ENCODE measurements at regions not wholly inside any gene's neighbourhood (a gene's known extent, or its start where the extent isn't known, plus 50 kb on each side); places are given as distances from the start of the nearest gene placed in this dataset.
"Not testable (repeated sequence)": the region's sequence is repeated elsewhere in the genome, so short reads cannot be mapped to it uniquely, and the experiment has no call there.

- in situ Hi-C loops (cut with HindIII; ENCODE audit: low pct_unique_long_range_greater_than_20kb, low sequenced_read_pairs): no loop called here
- no peak for DNase-seq (ENCODE audit: low read depth, low spot score)
Measured at GRCh38 chr13:44746690-44747089, 170.6 kb upstream of the TSC22D1 start.

GRCh38 chr13:44744880-44745633 is 168.9 kb upstream of the TSC22D1 start:
- no peak for DNase-seq (ENCODE audit: low read depth, low spot score)
- in situ Hi-C loops (cut with HindIII; ENCODE audit: low pct_unique_long_range_greater_than_20kb, low sequenced_read_pairs): no loop called here

- in situ Hi-C loops (cut with HindIII; ENCODE audit: low pct_unique_long_range_greater_than_20kb, low sequenced_read_pairs): no loop called here
- peak; percentile 58 for DNase-seq (ENCODE audit: low read depth, low spot score)
Measured at GRCh38 chr13:44739539-44739938, 163.4 kb upstream of the TSC22D1 start.

GRCh38 chr13:44739120-44739519 is 163.0 kb upstream of the TSC22D1 start:
- in situ Hi-C loops (cut with HindIII; ENCODE audit: low pct_unique_long_range_greater_than_20kb, low sequenced_read_pairs): no loop called here
- peak; percentile 38 for DNase-seq (ENCODE audit: low read depth, low spot score)

GRCh38 chr13:44738463-44738862 is 162.3 kb upstream of the TSC22D1 start:
- no peak for DNase-seq (ENCODE audit: low read depth, low spot score)
- in situ Hi-C loops (cut with HindIII; ENCODE audit: low pct_unique_long_range_greater_than_20kb, low sequenced_read_pairs): no loop called here

- DNase-seq (ENCODE audit: low read depth, low spot score): no peak
- in situ Hi-C loops (cut with HindIII; ENCODE audit: low pct_unique_long_range_greater_than_20kb, low sequenced_read_pairs): no loop called here
Measured at GRCh38 chr13:44735806-44736205, 159.7 kb upstream of the TSC22D1 start.

DNA sequence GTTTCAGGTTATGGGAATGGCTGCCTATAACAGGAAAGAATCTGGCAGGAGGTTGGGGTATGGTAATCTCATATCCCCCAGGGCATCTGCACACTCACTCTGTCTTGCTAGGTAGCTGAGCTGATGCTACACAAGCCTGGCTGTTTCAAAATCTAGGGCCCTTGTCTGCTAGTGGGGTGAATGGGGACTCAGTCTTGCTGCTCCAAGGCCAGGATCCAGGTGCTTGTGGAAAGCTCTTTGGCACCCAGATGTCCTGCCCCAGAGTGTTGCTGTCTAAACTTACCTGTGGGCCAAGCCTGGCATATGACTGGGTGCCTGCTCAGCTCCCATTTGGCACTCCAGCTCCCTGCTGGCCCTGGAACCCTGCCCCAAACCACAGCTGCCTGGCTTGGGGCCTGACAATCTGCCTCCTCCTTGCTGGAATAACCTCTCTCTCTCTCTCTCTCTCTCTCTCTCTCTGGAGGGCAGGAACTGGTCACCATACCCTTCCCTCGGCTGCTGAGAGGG is 158.1 kb upstream of the TSC22D1 start:
- in situ Hi-C loops (cut with HindIII; ENCODE audit: low pct_unique_long_range_greater_than_20kb, low sequenced_read_pairs): no loop called here
- no peak for DNase-seq (ENCODE audit: low read depth, low spot score)

GRCh38 chr13:44732503-44733098 is 156.5 kb upstream of the TSC22D1 start:
- in situ Hi-C loops (cut with HindIII; ENCODE audit: low pct_unique_long_range_greater_than_20kb, low sequenced_read_pairs): no loop called here
- no peak for DNase-seq (ENCODE audit: low read depth, low spot score)

- in situ Hi-C loops (cut with HindIII; ENCODE audit: low pct_unique_long_range_greater_than_20kb, low sequenced_read_pairs): no loop called here
- DNase-seq (ENCODE audit: low read depth, low spot score): no peak
Measured at GRCh38 chr13:44730851-44731250, 154.7 kb upstream of the TSC22D1 start.

- no peak for DNase-seq (ENCODE audit: low read depth, low spot score)
Measured at GRCh38 chr13:44730099-44730498, 154.0 kb upstream of the TSC22D1 start.

GRCh38 chr13:44727591-44727990 is 151.5 kb upstream of the TSC22D1 start:
- in situ Hi-C loops (cut with HindIII; ENCODE audit: low pct_unique_long_range_greater_than_20kb, low sequenced_read_pairs): not testable (repeated sequence)

More at GRCh38 chr13:44730099-44730498, 154.0 kb upstream of the TSC22D1 start:
- in situ Hi-C loops (cut with HindIII; ENCODE audit: low pct_unique_long_range_greater_than_20kb, low sequenced_read_pairs): no loop called here

GRCh38 chr13:44726778-44727177 is 150.6 kb upstream of the TSC22D1 start:
- DNase-seq (ENCODE audit: low read depth, low spot score): no peak
- in situ Hi-C loops (cut with HindIII; ENCODE audit: low pct_unique_long_range_greater_than_20kb, low sequenced_read_pairs): no loop called here

More at GRCh38 chr13:44727591-44727990, 151.5 kb upstream of the TSC22D1 start:
- not testable (repeated sequence) for DNase-seq (ENCODE audit: low read depth, low spot score)

GRCh38 chr13:44726214-44726613 is 150.1 kb upstream of the TSC22D1 start:
- in situ Hi-C loops (cut with HindIII; ENCODE audit: low pct_unique_long_range_greater_than_20kb, low sequenced_read_pairs): no loop called here
- DNase-seq (ENCODE audit: low read depth, low spot score): no peak

DNA sequence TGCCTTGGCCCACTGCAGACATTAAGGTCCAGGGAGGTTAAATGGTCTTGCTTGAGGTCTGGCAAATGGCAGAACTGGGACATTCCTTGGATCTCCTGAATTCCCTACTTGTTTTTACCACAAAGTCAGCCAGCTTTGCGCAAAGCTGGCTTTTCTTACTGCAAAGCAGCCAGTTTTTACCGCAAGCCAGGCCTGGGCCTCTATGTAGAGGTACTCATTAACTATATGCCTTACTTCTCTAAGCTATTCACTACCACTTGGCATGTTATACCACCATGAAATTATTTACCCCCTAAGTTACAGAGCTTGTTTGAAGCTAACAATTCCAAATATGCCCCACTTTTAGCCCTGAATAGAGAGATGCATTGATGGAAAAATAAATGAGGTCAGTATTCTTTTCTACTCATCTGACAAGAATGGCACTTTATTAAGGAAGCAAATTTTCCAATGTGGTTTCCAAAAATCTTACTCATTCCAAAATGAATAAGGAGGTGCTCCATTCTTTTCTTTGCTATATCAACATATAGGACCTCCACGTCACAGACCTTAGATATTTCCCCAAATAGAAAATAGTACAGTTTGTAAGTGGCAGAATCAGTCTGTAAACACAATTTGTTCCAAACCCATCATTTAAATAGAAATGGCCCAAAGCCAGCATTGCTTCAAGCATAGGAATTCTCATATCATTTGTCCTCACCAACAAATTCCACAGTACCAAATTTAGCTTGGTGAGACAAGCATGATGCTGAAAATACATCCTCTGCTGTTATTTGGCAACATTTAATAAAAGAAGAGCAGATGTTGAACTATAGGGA is 143.9 kb upstream of the TSC22D1 start:
- peak; percentile 68 for DNase-seq (ENCODE audit: low read depth, low spot score)
- in situ Hi-C loops (cut with HindIII; ENCODE audit: low pct_unique_long_range_greater_than_20kb, low sequenced_read_pairs): no loop called here

DNA sequence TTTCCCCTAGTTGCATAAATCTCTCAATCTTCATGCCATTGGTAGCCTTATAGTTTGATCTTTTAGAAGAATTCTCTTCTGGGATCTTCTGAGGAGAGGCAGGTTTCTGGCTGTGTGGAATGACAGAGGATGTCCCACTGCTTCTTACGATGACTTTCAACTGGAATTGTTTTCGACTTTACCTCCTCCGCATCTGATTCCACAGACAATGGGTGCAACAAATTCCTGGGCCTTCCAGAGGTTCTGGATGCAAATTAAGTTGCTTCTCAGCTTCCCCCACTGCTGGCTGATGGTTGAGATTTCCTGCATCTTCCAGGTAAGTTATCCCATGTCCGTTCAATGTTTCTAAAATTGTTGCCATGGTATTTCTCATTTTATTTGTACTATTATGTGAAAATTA is 142.3 kb upstream of the TSC22D1 start:
- in situ Hi-C loops (cut with HindIII; ENCODE audit: low pct_unique_long_range_greater_than_20kb, low sequenced_read_pairs): no loop called here
- no peak for DNase-seq (ENCODE audit: low read depth, low spot score)

DNA sequence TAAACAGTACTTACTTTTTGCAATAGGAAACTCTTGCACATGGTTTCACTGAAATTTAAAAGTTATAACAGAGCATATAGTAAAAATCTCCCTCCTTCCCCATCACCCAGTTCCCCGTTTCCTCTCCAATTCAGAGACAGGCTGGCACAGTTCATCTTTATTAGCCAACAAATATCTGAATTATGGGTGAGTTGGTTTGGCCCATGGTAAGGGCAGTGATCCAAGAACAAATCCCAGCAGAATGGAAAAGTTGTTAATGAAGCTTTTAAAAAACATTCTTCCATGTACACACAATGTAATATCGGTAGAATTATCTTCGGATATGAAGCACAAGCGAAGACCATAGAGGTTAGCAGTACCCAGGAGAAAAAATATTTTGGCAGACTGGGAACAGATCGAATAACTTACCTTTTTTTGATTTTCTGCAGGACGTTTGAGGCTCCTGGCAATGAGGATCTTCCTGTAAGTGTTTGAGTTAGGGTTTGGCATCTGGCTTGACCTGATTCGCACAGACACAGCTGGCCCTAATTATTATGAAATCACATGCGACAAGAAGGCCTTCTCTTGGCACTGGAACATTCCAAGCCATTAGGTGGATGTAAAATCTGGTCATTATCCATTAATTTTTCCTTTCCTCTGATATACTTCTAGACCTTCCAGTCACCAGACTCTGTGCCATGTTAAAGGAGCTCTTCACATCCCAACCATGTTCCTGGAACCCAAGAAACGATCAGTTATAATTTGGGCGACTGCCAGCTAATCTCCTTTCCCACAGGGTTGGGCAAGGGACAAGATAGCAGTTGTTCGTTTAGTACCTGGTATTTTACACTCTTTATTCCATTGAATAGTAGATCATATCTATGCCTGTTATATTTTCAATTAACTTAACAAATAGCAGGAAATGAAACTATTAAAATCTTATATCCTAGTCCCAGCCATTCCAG is 139.4 kb upstream of the TSC22D1 start:
- in situ Hi-C loops (cut with HindIII; ENCODE audit: low pct_unique_long_range_greater_than_20kb, low sequenced_read_pairs): no loop called here
- DNase-seq (ENCODE audit: low read depth, low spot score): no peak

DNA sequence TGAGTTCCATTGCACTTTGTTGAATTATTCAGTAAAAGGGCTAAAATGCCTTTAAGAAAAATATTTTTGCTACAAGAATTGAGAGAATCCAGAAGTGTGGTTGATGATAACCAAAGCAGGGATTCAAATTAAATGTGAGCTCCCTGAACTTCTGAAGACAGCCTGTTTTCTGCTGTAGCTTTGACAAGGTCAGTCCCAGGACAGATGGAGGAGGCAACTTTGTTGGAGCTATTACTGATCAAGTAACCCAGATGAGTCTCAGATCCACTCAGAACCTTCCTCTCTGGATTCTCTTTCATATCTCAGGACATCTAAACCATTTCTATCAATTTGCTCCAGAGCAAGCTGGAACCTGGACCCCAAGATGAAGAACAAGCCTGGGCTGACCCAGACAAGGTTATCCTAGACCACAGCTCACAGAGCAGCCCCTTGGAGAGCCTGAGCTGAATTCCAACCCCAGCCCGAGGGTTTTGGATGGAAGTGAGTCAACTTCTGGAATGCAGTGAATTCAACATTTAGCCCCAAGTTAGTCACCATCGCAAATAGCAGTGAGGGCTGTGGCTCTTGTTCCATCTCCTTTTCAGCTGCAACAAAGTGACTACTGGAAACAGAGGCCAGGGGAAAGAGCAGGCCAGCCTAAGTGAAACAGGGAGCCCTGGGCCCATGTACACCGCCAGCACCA is 137.8 kb upstream of the TSC22D1 start:
- peak; percentile 64 for DNase-seq (ENCODE audit: low read depth, low spot score)
- in situ Hi-C loops (cut with HindIII; ENCODE audit: low pct_unique_long_range_greater_than_20kb, low sequenced_read_pairs): no loop called here
